CD4-positive, alpha-beta memory T cell (primary cell): ENCODE measurements at regions not wholly inside any gene's neighbourhood (a gene's known extent, or its start where the extent isn't known, plus 50 kb on each side); places are given as distances from the start of the nearest gene placed in this dataset.

ENCODE experiments used
- CTCF ChIA-PET: fragments of 350-600 bp; sonication (Branson Sonifier 250); formaldehyde crosslinking; loops from one replicate; lab custom pipeline; 2021; ENCODE audit warnings: inconsistent platforms; ENCODE audit not compliant: partially characterized antibody; lab: Charles Lee
- POLR2A ChIA-PET: fragments of 350-600 bp; sonication (Branson Sonifier 250); formaldehyde crosslinking; loops from one replicate; lab custom pipeline; 2021; ENCODE audit not compliant: partially characterized antibody; lab: Charles Lee
- DNase-seq, 5 donors: peaks; one replicate each; pipeline versions ENCODE4 v3.0.0 to v3.0.0-alpha.2; 2020 to 2022; ENCODE audit warnings: mixed read lengths in 1 of 5
- H3K27ac ChIP-seq: one replicate; pipeline ENCODE4 v1.7.0; 2013; ENCODE audit warnings: low read depth, low read length
- H3K27me3 ChIP-seq: 2 replicates; pipeline ENCODE4 v1.7.0; 2013; ENCODE audit warnings: mild to moderate bottlenecking, low read length, moderate library complexity; ENCODE audit not compliant: insufficient read depth
- H3K36me3 ChIP-seq: 2 replicates; pipeline ENCODE4 v1.7.0; 2013; ENCODE audit warnings: mild to moderate bottlenecking, low read length, moderate library complexity; ENCODE audit not compliant: insufficient read depth
- H3K4me1 ChIP-seq: 2 replicates; pipeline ENCODE4 v1.7.0; 2013; ENCODE audit warnings: mild to moderate bottlenecking, low read length, moderate library complexity; ENCODE audit not compliant: insufficient read depth
- H3K4me3 ChIP-seq, 2 donors: one replicate each; pipeline ENCODE4 v1.7.0; 2013; ENCODE audit warnings: low read length in 2 of 2, mild to moderate bottlenecking in 1 of 2
- H3K9me3 ChIP-seq, 2 donors: one replicate each; pipeline ENCODE4 v1.7.0; 2013; ENCODE audit warnings: low read length in 2 of 2, control low read depth in 1 of 2; ENCODE audit not compliant: control insufficient read depth in 1 of 2
- H3K27ac Mint-ChIP-seq, 7 donors: one replicate each; pipeline ENCODE4 v1.8.0; 2020 to 2021; ENCODE audit warnings: mixed read lengths in 7 of 7, mild to moderate bottlenecking in 6 of 7, inconsistent platforms in 3 of 7, moderate library complexity in 3 of 7
- H3K27me3 Mint-ChIP-seq, 2 donors: one replicate each; pipeline ENCODE4 v1.8.0; 2020 to 2021; ENCODE audit warnings: mixed read lengths in 2 of 2
- H3K36me3 Mint-ChIP-seq, 2 donors: one replicate each; pipeline ENCODE4 v1.8.0; 2020 to 2021; ENCODE audit warnings: mixed read lengths in 2 of 2, inconsistent platforms in 1 of 2, mild to moderate bottlenecking in 1 of 2
- H3K4me1 Mint-ChIP-seq, 4 donors: one replicate each; pipeline ENCODE4 v1.8.0; 2020 to 2021; ENCODE audit warnings: mixed read lengths in 4 of 4, mild to moderate bottlenecking in 1 of 4
- H3K4me3 Mint-ChIP-seq, 8 donors: one replicate each; pipeline ENCODE4 v1.8.0; 2020 to 2021; ENCODE audit warnings: mixed read lengths in 8 of 8, mild to moderate bottlenecking in 7 of 8, moderate library complexity in 6 of 8, inconsistent platforms in 3 of 8
- H3K9me3 Mint-ChIP-seq, 8 donors: one replicate each; pipeline ENCODE4 v1.8.0; 2020 to 2021; ENCODE audit warnings: mixed read lengths in 8 of 8, mild to moderate bottlenecking in 5 of 8, inconsistent platforms in 3 of 8, moderate library complexity in 1 of 8
- intact Hi-C: fragments of 100-400 bp; cut with micrococcal nuclease; formaldehyde crosslinking; loops from one replicate; pipeline ENCODE4 v1.15.1; 2023

- Mint-ChIP-seq H3K9me3 (peaks cover 0 to 7% (median under 1%) of the 10 kb centered on the region in 8 donors), H3K27me3 (no peaks in the 10 kb centered on the region), H3K36me3 (no peaks in the 10 kb centered on the region), H3K4me3 (no peak overlapping the region), H3K27ac (no peak overlapping the region), H3K4me1 (no peaks in the 10 kb centered on the region)
- H3K4me1 ChIP-seq, result no peaks in the 10 kb centered on the region
- H3K27ac ChIP-seq, result no peak overlapping the region
- intact Hi-C loops, result no loop called here
- H3K27me3 ChIP-seq, result no peaks in the 10 kb centered on the region
- H3K36me3 ChIP-seq, result no peaks in the 10 kb centered on the region
- no peak for DNase-seq
- no peaks in the 10 kb centered on the region for H3K9me3 ChIP-seq
- POLR2A ChIA-PET, result no interaction called here
- CTCF ChIA-PET, result no interaction called here
- no peak overlapping the region for H3K4me3 ChIP-seq
Measured at GRCh38 chr7:125254566-125254965, 324.9 kb upstream of the POT1 start.

- H3K36me3 ChIP-seq, result no peaks in the 10 kb centered on the region
- no peak overlapping the region for H3K27ac ChIP-seq
- intact Hi-C loops, result no loop called here
- ChIA-PET POLR2A (no interaction called here), CTCF (no interaction called here)
- no peaks in the 10 kb centered on the region for H3K9me3 ChIP-seq
- no peak for DNase-seq
- no peaks in the 10 kb centered on the region for H3K36me3 Mint-ChIP-seq
- no peak overlapping the region for H3K27ac Mint-ChIP-seq
- H3K4me1 ChIP-seq, result no peaks in the 10 kb centered on the region
- H3K27me3 Mint-ChIP-seq, result no peaks in the 10 kb centered on the region
- no peak overlapping the region for H3K4me3 ChIP-seq
- H3K9me3 Mint-ChIP-seq, result peaks cover 0 to 7% (median under 1%) of the 10 kb centered on the region in 8 donors
- no peaks in the 10 kb centered on the region for H3K4me1 Mint-ChIP-seq
- H3K27me3 ChIP-seq, result no peaks in the 10 kb centered on the region
- H3K4me3 Mint-ChIP-seq, result no peak overlapping the region
Measured at GRCh38 chr7:125253452-125254190, 324.0 kb upstream of the POT1 start.

- ChIA-PET CTCF (no interaction called here), POLR2A (no interaction called here)
- no peaks in the 10 kb centered on the region for H3K36me3 Mint-ChIP-seq
- no peak for DNase-seq
- Histone ChIP-seq H3K9me3 (no peaks in the 10 kb centered on the region), H3K4me1 (no peaks in the 10 kb centered on the region), H3K36me3 (no peaks in the 10 kb centered on the region), H3K4me3 (no peak overlapping the region), H3K27me3 (no peaks in the 10 kb centered on the region), H3K27ac (no peak overlapping the region)
- H3K9me3 Mint-ChIP-seq, result peaks cover 0 to 7% (median 2%) of the 10 kb centered on the region in 8 donors
- intact Hi-C loops, result no loop called here
- H3K27ac Mint-ChIP-seq, result no peak overlapping the region
- H3K4me3 Mint-ChIP-seq, result no peak overlapping the region
- no peaks in the 10 kb centered on the region for H3K4me1 Mint-ChIP-seq
- H3K27me3 Mint-ChIP-seq, result no peaks in the 10 kb centered on the region
Measured at GRCh38 chr7:125247514-125248098, 318.0 kb upstream of the POT1 start.

- H3K27ac Mint-ChIP-seq, result no peak overlapping the region
- Histone ChIP-seq H3K4me3 (no peak overlapping the region), H3K9me3 (no peaks in the 10 kb centered on the region), H3K27ac (no peak overlapping the region), H3K4me1 (no peaks in the 10 kb centered on the region), H3K36me3 (no peaks in the 10 kb centered on the region), H3K27me3 (no peaks in the 10 kb centered on the region)
- H3K4me1 Mint-ChIP-seq, result no peaks in the 10 kb centered on the region
- no peaks in the 10 kb centered on the region for H3K36me3 Mint-ChIP-seq
- ChIA-PET POLR2A (no interaction called here), CTCF (no interaction called here)
- DNase-seq, result no peak
- no peaks in the 10 kb centered on the region for H3K27me3 Mint-ChIP-seq
- H3K9me3 Mint-ChIP-seq, result peaks cover 0 to 6% (median 0%) of the 10 kb centered on the region in 8 donors
- H3K4me3 Mint-ChIP-seq, result no peak overlapping the region
- intact Hi-C loops, result no loop called here
Measured at GRCh38 chr7:125246706-125247105, 317.1 kb upstream of the POT1 start.

GRCh38 chr7:125241548-125241947 lies 311.9 kb upstream of the POT1 start:
- Mint-ChIP-seq H3K4me1 (no peaks in the 10 kb centered on the region), H3K27ac (no peak overlapping the region), H3K4me3 (no peak overlapping the region), H3K9me3 (peaks cover 0 to 4% (median under 1%) of the 10 kb centered on the region in 8 donors), H3K36me3 (no peaks in the 10 kb centered on the region), H3K27me3 (no peaks in the 10 kb centered on the region)
- POLR2A ChIA-PET, result no interaction called here
- H3K4me1 ChIP-seq, result no peaks in the 10 kb centered on the region
- H3K4me3 ChIP-seq, result no peak overlapping the region
- no peak for DNase-seq
- no peak overlapping the region for H3K27ac ChIP-seq
- CTCF ChIA-PET, result no interaction called here
- intact Hi-C loops, result no loop called here
- H3K27me3 ChIP-seq, result no peaks in the 10 kb centered on the region
- no peaks in the 10 kb centered on the region for H3K36me3 ChIP-seq
- H3K9me3 ChIP-seq, result no peaks in the 10 kb centered on the region

- H3K4me1 Mint-ChIP-seq, result no peaks in the 10 kb centered on the region
- no peaks in the 10 kb centered on the region for H3K36me3 Mint-ChIP-seq
- H3K27me3 ChIP-seq, result no peaks in the 10 kb centered on the region
- no peaks in the 10 kb centered on the region for H3K9me3 ChIP-seq
- peaks cover under 1 to 13% (median 8%) of the 10 kb centered on the region in 8 donors for H3K9me3 Mint-ChIP-seq
- no peaks in the 10 kb centered on the region for H3K4me1 ChIP-seq
- H3K36me3 ChIP-seq, result no peaks in the 10 kb centered on the region
- H3K27ac Mint-ChIP-seq, result no peak overlapping the region
- ChIA-PET POLR2A (no interaction called here), CTCF (no interaction called here)
- no peaks in the 10 kb centered on the region for H3K27me3 Mint-ChIP-seq
- no peak overlapping the region for H3K27ac ChIP-seq
- intact Hi-C loops, result no loop called here
- H3K4me3 Mint-ChIP-seq, result no peak overlapping the region
- DNase-seq, result no peak
- H3K4me3 ChIP-seq, result no peak overlapping the region
Measured at GRCh38 chr7:125222596-125222995, 293.0 kb upstream of the POT1 start.

GRCh38 chr7:125218076-125218475 lies 288.5 kb upstream of the POT1 start:
- no peak overlapping the region for H3K27ac ChIP-seq

More at GRCh38 chr7:125218076-125218475, 288.5 kb upstream of the POT1 start:
- Histone ChIP-seq H3K27me3 (no peaks in the 10 kb centered on the region), H3K4me1 (no peaks in the 10 kb centered on the region), H3K4me3 (no peak overlapping the region), H3K36me3 (no peaks in the 10 kb centered on the region), H3K9me3 (no peaks in the 10 kb centered on the region)
- Mint-ChIP-seq H3K4me3 (no peak overlapping the region), H3K36me3 (no peaks in the 10 kb centered on the region), H3K9me3 (peaks cover 4 to 20% (median 13%) of the 10 kb centered on the region in 8 donors), H3K27me3 (no peaks in the 10 kb centered on the region), H3K27ac (no peak overlapping the region), H3K4me1 (no peaks in the 10 kb centered on the region)
- ChIA-PET CTCF (no interaction called here), POLR2A (no interaction called here)
- intact Hi-C loops, result no loop called here
- DNase-seq, result no peak
